Left ventricle myocardium superior (tissue), 1 donor: ENCODE measurements at regions not wholly inside any gene's neighbourhood (a gene's known extent, or its start where the extent isn't known, plus 50 kb on each side); places are given as distances from the start of the nearest gene placed in this dataset.
"Not testable (repeated sequence)": the region's sequence is repeated elsewhere in the genome, so short reads cannot be mapped to it uniquely, and the experiment has no call there.

Experiments
- ATAC-seq: fragments of 200-7000 bp; cut with Tn5 transposase; one replicate; pipeline ENCODE4 v1.9.1; 2020; ENCODE audit warnings: mild to moderate bottlenecking, moderate library complexity
- DNase-seq: peaks from one replicate; pipeline ENCODE4 v3.0.0-alpha.2; 2020
- intact Hi-C: fragments of 100-400 bp; cut with micrococcal nuclease; formaldehyde crosslinking; loops from one replicate; pipeline ENCODE4 v1.11.0; 2022
- donor health status: DM: no; HTN: yes; CAD: no; lungs with severe emphysema.

- intact Hi-C loops = no loop called here
- no peak for DNase-seq
- peak; percentile 58 for ATAC-seq
These were observed 135.9 kb upstream of the ID2 start for GRCh38 chr2:8545695-8546611.

DNA sequence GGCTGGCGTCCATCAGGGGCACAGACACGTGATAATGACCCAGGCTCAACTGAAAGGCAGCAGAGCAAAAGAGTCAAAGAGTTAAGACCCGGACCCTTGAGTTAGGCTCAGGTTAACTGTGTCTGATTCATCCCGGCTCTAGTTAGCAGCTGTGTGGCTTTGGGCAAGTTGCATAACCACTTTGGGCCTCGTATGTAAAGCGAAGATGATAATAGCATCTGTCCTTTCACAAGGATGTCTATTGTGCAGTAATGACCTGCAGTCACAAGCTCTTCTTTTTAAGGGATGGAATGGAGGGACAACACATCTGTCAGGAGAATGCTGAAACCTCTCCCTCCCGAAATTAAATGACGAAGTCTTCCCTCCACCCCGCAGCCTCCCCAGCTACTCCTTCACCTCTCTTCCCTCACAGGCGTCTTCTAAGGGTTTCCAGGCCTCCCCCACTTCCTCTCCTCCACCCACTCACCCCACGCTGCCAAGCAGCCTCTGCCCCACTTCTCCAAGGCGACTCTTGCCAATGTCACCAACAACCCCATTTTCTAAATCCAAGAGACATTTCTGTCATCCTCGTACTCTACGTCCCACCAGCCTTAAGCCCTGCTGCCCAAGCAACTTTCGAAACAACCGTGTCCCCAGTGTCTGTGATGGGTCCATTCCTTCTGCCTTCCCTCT, 135.1 kb upstream of the ID2 start:
- no peak for ATAC-seq
- no peak for DNase-seq
- intact Hi-C loops = no loop called here

DNA sequence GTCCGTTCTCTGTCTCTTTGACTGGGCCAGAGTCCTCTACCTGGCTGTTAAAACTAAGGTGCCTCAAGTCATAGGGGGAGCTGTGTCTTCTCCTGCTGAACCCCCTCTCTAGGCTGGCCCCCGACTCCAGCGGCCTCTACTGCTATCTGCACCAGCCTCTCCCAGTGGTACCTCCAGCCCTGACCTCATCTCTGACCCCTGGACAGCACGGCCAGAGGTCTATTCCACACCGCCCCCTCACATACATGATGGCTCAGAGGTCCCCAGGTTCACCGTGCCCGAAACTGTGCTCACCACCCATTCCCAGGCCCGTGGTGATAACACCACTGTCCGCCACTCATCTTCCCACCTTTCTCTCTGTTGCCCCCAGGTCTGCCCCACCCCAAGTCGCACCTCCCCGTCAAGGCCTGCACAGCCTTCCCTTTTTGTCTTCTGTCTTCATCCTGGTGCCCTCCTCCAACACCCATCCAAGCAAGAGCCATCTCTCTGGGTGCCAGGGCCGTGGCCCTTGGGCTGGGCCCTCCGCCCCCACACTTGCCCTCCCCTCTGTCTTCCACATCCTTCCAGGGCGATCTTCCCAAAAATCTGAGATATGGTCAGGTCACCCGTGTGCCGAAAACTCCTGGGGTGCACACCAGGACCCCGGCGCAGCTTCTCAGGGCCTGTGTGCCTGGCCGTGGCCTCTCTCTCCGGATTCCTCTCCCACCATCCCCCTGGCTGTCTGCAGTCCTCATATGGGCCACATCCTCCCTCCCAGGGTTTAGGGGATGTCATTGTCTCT, 134.4 kb upstream of the ID2 start:
- no peak for DNase-seq
- intact Hi-C loops = no loop called here
- no peak for ATAC-seq

DNA sequence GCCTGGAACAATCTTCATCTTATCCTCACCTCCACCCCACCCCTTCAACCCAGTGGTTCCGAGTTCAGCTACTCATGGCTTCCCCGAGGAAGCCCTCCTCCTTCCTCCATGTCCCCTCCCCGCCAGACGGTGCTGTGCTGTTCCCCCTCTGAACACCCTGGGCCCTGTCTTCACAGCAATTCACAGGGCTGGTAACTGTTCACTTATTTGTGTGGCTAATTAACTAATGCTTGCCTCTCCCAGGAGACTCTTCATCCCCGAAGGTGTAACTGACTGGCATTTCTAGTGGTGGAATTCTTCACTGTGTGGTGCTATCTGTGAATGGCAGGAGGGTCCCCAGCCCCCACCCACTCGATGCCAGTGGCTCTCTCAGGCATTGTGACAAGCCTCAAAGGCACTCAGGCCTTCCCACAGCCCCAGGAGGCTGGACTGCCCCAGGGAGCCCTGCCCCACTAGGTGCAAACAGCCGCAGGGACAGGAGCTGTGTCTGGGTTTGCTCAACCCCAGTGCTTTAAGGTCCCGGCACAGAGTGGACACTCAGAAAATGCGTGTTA, 133.7 kb upstream of the ID2 start:
- intact Hi-C loops = no loop called here
- ATAC-seq (no peak), DNase-seq (no peak)

DNA sequence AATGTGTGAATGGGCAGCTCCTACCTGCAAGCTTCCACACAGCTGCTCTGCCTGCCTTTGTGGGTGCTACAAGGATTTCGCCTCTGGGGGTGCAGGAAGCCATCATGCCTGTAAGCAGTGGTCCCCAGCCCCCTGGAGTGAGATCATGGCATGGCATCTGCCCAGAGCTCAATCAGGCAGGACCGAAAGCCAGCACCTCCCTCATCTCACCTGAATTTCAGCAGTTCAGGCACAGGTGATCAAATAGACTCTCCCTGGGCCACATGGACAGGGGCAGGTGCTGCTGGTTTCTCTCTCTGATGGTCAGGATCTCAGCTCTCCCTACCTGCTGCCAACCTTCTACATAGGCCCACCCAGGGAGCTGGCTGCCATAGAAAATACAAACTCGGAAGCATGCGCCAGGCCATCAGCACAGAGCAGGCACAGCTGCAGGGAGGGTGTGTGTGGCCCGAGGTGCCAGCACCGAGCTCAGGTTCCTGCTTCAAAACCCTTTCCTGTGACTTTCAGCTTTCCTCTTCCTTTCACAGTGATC, 133.2 kb upstream of the ID2 start:
- intact Hi-C loops = no loop called here
- ATAC-seq (no peak), DNase-seq (no peak)

GRCh38 chr2:8549273-8549922, 132.5 kb upstream of the ID2 start:
- ATAC-seq = no peak
- intact Hi-C loops = no loop called here
- DNase-seq = no peak

GRCh38 chr2:8549942-8550341, 131.9 kb upstream of the ID2 start:
- ATAC-seq (no peak), DNase-seq (no peak)
- intact Hi-C loops = no loop called here

- intact Hi-C loops = no loop called here
- ATAC-seq (no peak), DNase-seq (no peak)
These were observed 131.4 kb upstream of the ID2 start for GRCh38 chr2:8550481-8550880.

DNA sequence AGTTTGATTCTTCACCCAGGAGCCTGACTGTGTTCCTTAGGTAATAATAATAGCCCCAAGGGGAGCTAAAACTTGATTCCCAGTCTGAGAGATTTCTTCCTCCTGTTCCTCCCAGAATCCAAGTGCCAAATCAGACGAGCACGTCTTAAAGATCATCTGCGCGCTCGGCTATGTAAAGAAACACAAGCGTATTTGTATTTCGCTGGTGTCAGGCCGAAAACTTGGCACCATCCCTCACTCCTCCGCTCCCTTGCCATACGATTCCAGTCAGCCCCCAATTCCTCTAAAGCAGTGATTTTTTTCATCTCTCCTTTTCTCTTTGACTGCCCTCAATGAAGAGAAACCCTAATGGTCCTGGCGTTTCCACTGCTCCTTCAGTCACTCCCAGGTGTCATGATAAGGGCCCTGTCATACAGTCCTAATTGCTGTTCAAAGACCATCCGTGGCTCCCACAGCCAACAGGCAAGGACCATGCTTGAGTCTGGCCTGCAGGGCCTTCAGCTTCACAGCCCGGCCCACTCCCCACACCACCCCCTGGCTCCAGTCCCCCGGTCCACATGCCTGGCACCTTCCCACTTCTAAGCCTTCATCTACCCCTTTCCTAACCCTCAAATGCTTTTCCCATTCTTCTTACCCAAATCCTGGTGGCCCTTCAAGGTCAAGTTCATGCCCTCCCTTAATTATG, 130.8 kb upstream of the ID2 start:
- intact Hi-C loops = no loop called here
- no peak for DNase-seq
- no peak for ATAC-seq

DNA sequence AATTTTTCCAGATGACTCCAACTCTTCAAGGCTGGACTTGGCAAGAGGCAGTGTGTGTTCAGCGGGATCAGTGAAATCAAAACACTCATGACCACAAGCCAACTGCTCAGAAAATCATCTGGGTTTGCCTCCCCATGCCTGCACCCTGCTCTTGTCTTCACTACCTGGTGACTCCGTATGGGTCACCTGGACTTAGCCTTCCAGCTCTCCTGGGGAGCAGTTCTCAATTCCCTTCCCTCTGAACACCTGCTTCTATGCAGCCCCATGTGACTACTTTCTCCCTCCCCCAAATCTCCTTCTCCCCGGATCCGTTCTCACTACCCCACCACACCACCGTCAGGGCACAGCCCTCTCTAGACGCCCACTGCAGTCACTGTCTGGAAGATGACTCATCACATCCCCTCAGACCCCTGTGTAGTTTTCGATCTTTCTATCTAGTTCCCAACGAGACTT, 130.2 kb upstream of the ID2 start:
- intact Hi-C loops = no loop called here

GRCh38 chr2:8552293-8552801, 129.5 kb upstream of the ID2 start:
- DNase-seq = peak; percentile 19
- no peak for ATAC-seq
- intact Hi-C loops = no loop called here

More for the DNA sequence above, 130.2 kb upstream of the ID2 start:
- DNase-seq (no peak), ATAC-seq (no peak)

GRCh38 chr2:8553643-8554042, 128.2 kb upstream of the ID2 start:
- intact Hi-C loops = no loop called here
- DNase-seq (no peak), ATAC-seq (no peak)

DNA sequence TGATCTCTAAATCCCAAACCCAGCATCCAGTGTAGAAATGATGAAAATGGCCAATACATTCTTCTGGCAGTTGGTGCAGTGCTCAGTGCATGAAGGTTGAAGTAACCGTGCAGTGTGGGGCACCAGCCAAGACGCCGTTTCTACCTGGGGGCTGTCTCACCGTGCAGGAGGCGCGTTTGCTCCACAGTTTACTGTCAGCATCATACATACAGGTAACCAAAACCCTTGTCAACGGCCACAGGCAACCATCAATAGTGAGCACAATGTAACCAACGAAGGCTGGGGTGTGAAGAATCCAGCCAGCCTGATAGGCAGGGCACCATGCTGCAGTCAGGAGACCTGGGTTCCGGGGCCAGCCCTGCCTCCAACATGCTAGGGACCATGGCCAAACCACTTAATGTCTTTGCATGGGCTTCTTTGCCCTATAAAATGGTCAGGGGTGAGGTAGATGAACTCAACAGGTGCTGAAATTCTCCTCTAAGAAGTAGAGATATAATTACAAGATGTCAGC, 127.5 kb upstream of the ID2 start:
- intact Hi-C loops = no loop called here
- ATAC-seq (no peak), DNase-seq (no peak)

GRCh38 chr2:8555543-8555942, 126.3 kb upstream of the ID2 start:
- DNase-seq (no peak), ATAC-seq (no peak)
- intact Hi-C loops = no loop called here

- no peak for ATAC-seq
- no peak for DNase-seq
- intact Hi-C loops = no loop called here
These were observed 123.8 kb upstream of the ID2 start for GRCh38 chr2:8558096-8558495.

GRCh38 chr2:8558956-8559355, 122.9 kb upstream of the ID2 start:
- intact Hi-C loops = no loop called here
- ATAC-seq (no peak), DNase-seq (no peak)

DNA sequence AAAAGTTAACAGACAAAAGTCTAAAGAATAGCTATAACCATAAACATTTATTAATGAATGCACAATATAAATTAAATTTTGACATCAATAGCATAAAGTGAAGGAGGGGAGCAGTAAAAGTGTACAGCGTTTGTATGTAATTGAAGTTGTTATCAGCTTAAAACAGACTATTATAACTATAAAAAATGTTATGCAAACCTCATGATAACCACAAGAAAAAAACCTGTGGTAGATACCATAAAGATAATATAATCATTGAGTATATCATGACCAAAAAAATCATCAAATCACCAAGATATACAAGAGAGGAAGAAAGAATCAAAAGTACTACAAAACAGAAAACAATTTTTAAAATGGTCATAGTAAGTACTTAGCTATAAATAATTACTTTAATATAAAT, 122.1 kb upstream of the ID2 start:
- ATAC-seq (no peak), DNase-seq (no peak)
- intact Hi-C loops = no loop called here

- DNase-seq, intact Hi-C loops, ATAC-seq: not testable (repeated sequence)
These were observed 120.2 kb upstream of the ID2 start for GRCh38 chr2:8561692-8562091.
